Psoas muscle (tissue), 7 donors: ENCODE measurements at regions not wholly inside any gene's neighbourhood (a gene's known extent, or its start where the extent isn't known, plus 50 kb on each side); places are given as distances from the start of the nearest gene placed in this dataset.

ENCODE experiments used
- ATAC-seq, 4 donors: fragments of 200-7000 bp; cut with Tn5 transposase; one replicate each; pipeline ENCODE4 v1.9.1; 2020; ENCODE audit warnings: moderate library complexity in 3 of 4, mild to moderate bottlenecking in 2 of 4
- DNase-seq, 2 donors: peaks; one replicate each; pipeline ENCODE4 v3.0.0-alpha.2; 2020
- H3K27ac ChIP-seq: fragments of 200-600 bp; one replicate; pipeline ENCODE4 v1.8.0; 2022
- H3K27me3 ChIP-seq, 3 donors: fragments of 200-600 bp in 1 of 3; one replicate each; pipeline versions ENCODE4 v1.6.1 to v1.8.0; 2013 to 2022; ENCODE audit warnings: low read length in 2 of 3, mild to moderate bottlenecking in 2 of 3, moderate library complexity in 1 of 3; ENCODE audit not compliant: insufficient read depth in 3 of 3
- H3K36me3 ChIP-seq, 2 donors: fragments of 200-600 bp in 1 of 2; one replicate each; pipeline versions ENCODE4 v1.6.1 to v1.8.0; 2013 to 2022; ENCODE audit warnings: low read depth in 1 of 2, mild to moderate bottlenecking in 1 of 2, moderate library complexity in 1 of 2; ENCODE audit not compliant: insufficient read depth in 1 of 2
- H3K4me1 ChIP-seq: fragments of 200-600 bp; one replicate; pipeline ENCODE4 v1.8.0; 2022
- H3K4me3 ChIP-seq: fragments of 200-600 bp; one replicate; pipeline ENCODE4 v1.8.0; 2022; ENCODE audit warnings: mild to moderate bottlenecking
- H3K9me3 ChIP-seq: fragments of 200-600 bp; one replicate; pipeline ENCODE4 v1.8.0; 2022
- WGBS, 3 donors: extraction: QIAGEN DNeasy Blood & Tissue Kit; methylation state at CpG; one replicate each; pipeline versions ENCODE4 v1.1.6 to v1.1.7; 2013; 5-methylcytosine and 5-hydroxymethylcytosine counted together
- intact Hi-C, 2 donors: fragments of 100-400 bp; cut with DNase I; formaldehyde crosslinking; loops; one replicate each; pipeline versions ENCODE4 v1.11.0 to v1.14.2; 2022
- TF ChIP-seq, protein P1 (sequence below): fragments of 200-600 bp; IDR thresholded peaks from one replicate; pipeline ENCODE4 v1.8.0; 2022; ENCODE audit warnings: antibody characterized with exemption
- donor health status: healthy with polysubstance abuse.
- donor health status: DM: no; HTN: no; CAD: no; lungs with moderate emphysema.
- donor health status: Bipolar disorder and iron deficiency.
- donor health status: healthy.
- donor health status: DM: yes; HTN: yes; CAD: no.
- donor health status: DM: no; HTN: no; CAD: no.
- donor health status: DM: yes; HTN: yes; CAD: no.

DNA sequence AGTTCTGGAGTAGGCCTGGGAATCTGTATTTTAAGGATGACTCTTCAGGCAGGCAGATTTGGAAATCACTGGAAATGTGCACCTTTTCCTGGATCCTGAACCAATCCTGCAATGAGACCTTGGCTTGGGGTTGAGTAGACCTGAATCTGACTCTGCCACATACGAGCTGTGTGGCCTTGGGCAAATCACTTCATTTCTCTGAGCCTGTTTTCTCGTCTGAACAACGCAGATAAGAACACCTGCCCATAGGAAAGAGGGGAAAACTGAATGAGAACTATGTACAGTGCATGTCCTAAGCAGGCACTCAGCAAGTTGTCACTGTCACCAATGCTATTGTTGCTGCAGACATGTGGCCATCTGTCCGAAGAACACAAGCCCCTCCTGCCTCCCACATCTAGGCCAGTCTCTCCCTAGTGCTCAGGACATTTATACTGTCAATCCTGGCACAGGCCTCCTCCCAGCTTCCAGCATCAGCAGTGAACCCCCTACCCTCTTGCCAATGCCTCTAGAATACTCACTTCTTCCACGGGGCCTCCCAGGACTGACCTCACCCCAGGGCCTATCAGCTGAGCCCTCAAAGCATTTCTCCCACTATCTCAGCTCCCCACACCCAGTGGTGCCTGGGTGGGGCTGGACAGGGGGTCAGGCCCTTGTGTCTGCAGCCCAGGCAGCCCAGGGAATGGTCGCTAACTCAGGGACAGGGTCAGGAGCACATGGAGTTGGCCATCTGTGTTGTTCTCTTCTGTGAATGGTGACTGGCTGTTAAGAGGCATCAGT lies 88.8 kb upstream of the ZBTB40 start:
- H3K27me3 ChIP-seq, result peaks cover 5 to 52% (median 10%) of the 10 kb centered on the region in 3 donors
- no peak for ATAC-seq

DNA sequence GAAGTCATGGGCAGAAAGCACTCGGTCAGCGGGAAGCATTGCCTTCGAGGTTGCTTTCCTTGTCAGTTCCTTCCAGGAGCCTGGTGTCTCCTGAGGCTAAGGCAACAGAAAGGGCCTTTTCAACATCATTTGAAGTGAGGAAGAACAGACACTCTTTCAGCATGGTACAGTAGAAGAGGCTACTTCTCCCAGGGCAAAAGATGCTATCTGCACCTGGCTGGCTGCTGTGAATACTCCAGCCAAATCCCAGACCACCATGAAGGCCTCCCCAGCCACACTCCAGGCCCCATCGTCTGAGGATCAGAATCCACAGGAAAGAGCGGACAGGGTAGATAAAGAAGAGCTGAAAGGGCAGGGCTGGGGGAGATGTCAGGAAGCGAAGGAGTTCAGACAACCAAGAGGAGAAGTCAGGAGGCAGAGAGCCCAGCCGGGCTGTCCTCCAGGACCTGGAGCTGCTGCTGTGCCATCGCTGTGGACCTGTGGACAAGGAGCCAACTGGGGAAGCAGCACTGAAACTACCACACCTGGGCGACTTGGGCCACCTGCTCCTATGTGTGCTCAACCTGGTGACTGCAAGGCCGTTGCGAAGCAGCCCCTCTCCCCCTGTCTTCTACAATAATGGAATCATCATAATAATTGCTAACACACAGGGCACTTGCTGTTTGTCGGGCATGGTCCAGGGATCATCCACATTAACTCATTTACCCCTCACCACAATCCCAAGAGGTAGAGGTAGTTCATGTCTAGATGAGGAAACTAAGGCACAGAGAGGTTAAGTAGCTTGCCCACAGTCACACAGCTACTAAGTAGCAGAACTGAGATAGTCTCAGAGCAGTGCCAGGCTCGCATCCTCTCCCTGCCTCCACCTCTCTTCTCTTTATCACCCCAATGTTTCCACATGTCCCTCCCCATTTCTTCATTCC lies 88.0 kb upstream of the ZBTB40 start:
- no peaks in the 10 kb centered on the region for H3K4me1 ChIP-seq
- DNase-seq (no peak), ATAC-seq (no peak)
- 66 to 68% (median 68%) methylated on average over 13 of the region's 13 CpGs for WGBS, 3 donors
- no peaks in the 10 kb centered on the region for H3K36me3 ChIP-seq
- no peak overlapping the region for H3K4me3 ChIP-seq
- intact Hi-C loops, result no loop called here
- TF ChIP-seq, protein P1, sequence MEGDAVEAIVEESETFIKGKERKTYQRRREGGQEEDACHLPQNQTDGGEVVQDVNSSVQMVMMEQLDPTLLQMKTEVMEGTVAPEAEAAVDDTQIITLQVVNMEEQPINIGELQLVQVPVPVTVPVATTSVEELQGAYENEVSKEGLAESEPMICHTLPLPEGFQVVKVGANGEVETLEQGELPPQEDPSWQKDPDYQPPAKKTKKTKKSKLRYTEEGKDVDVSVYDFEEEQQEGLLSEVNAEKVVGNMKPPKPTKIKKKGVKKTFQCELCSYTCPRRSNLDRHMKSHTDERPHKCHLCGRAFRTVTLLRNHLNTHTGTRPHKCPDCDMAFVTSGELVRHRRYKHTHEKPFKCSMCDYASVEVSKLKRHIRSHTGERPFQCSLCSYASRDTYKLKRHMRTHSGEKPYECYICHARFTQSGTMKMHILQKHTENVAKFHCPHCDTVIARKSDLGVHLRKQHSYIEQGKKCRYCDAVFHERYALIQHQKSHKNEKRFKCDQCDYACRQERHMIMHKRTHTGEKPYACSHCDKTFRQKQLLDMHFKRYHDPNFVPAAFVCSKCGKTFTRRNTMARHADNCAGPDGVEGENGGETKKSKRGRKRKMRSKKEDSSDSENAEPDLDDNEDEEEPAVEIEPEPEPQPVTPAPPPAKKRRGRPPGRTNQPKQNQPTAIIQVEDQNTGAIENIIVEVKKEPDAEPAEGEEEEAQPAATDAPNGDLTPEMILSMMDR, result no peak
- no peak overlapping the region for H3K27ac ChIP-seq
- H3K27me3 ChIP-seq, result peaks cover 5 to 53% (median 10%) of the 10 kb centered on the region in 3 donors
- H3K9me3 ChIP-seq, result no peaks in the 10 kb centered on the region

More for the DNA sequence above, 88.8 kb upstream of the ZBTB40 start:
- H3K4me3 ChIP-seq, result no peak overlapping the region
- TF ChIP-seq, protein P1, result no peak
- no peaks in the 10 kb centered on the region for H3K4me1 ChIP-seq
- DNase-seq, result no peak
- no peak overlapping the region for H3K27ac ChIP-seq
- intact Hi-C loops, result no loop called here
- H3K36me3 ChIP-seq, result no peaks in the 10 kb centered on the region
- no peaks in the 10 kb centered on the region for H3K9me3 ChIP-seq
- WGBS, 3 donors, result 73 to 80% (median 75%) methylated on average over 6 of the region's 6 CpGs

DNA sequence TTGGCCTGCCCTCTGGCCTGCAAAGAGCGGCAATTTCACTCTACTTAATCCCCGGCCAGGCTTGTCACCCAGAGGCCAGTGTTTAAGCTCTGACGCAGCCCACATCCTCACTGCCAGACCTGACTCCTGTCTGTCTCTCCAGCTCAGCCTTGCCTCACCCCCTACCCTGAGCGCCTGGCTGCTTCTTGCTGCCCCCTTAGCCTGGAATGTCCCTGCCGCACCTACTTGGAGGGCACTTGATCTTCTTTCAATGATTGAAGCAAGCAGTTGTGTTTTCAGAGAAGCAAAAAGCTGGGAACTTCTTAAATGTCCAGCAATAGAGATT lies 87.4 kb upstream of the ZBTB40 start:
- no peaks in the 10 kb centered on the region for H3K4me1 ChIP-seq
- ATAC-seq (no peak), DNase-seq (no peak)
- TF ChIP-seq, protein P1, result no peak
- H3K27ac ChIP-seq, result no peak overlapping the region
- no peak overlapping the region for H3K4me3 ChIP-seq
- intact Hi-C loops, result no loop called here
- H3K36me3 ChIP-seq, result no peaks in the 10 kb centered on the region
- 60 to 75% (median 69%) methylated on average over 5 of the region's 5 CpGs for WGBS, 3 donors
- H3K9me3 ChIP-seq, result no peaks in the 10 kb centered on the region
- peaks cover under 1 to 56% (median 7%) of the 10 kb centered on the region in 3 donors for H3K27me3 ChIP-seq

DNA sequence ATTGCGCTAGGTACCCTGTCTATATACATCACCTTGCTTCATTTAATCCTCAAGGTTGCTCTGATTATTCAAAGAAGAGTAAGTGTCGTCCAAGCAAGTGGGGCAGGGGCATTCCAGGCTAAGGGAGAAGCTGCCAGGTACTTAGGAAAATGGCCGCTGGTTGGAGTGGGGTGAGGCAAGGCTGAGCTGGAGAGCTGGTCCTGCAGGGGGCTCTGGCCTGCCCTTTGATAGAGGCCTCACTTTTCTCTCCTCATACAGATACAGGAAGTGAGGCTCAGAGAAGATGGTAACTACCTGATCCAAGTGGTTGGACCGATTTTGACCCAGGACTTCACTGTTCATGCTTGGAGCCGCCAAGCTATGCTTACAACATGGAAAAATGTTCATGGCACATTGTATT lies 86.9 kb upstream of the ZBTB40 start:
- ATAC-seq (no peak), DNase-seq (no peak)
- Histone ChIP-seq H3K9me3 (no peaks in the 10 kb centered on the region), H3K4me1 (no peaks in the 10 kb centered on the region), H3K36me3 (no peaks in the 10 kb centered on the region), H3K27ac (no peak overlapping the region), H3K4me3 (no peak overlapping the region), H3K27me3 (peaks cover 0 to 56% (median 5%) of the 10 kb centered on the region in 3 donors)
- intact Hi-C loops, result no loop called here
- TF ChIP-seq, protein P1, result no peak
- 67 to 76% (median 68%) methylated on average over 5 of the region's 5 CpGs for WGBS, 3 donors
